Body of pancreas (tissue), 4 donors: ENCODE measurements at regions not wholly inside any gene's neighbourhood (a gene's known extent, or its start where the extent isn't known, plus 50 kb on each side); places are given as distances from the start of the nearest gene placed in this dataset.

Source experiments
- ATAC-seq: fragments of 150-250 bp; one replicate; pipeline ENCODE4 v1.9.1; 2016
- DNase-seq, 4 donors: peaks; one replicate each; pipeline ENCODE4 v3.0.0-alpha.2; 2019
- H3K27ac ChIP-seq, 4 donors: fragments of 200-600 bp; sonication (generic); 1 replicate in 3 of 4; 2 replicates in 1 of 4; pipeline versions ENCODE4 v1.5.1 to v1.6.1; 2016 to 2019; ENCODE audit warnings: mild to moderate bottlenecking in 1 of 4, mixed read lengths in 1 of 4, moderate library complexity in 1 of 4
- H3K27me3 ChIP-seq, 2 donors: fragments of 200-600 bp; sonication (generic); one replicate each; pipeline ENCODE4 v1.6.0; 2016; ENCODE audit warnings: mild to moderate bottlenecking in 1 of 2
- H3K36me3 ChIP-seq, 2 donors: fragments of 200-600 bp; sonication (generic); replicated peaks in 1 of 2; 2 replicates each; pipeline ENCODE4 v1.5.1; 2016; ENCODE audit warnings: low read depth in 2 of 2; ENCODE audit not compliant: insufficient read depth in 1 of 2
- H3K4me1 ChIP-seq: fragments of 200-600 bp; sonication (generic); one replicate; pipeline ENCODE4 v1.6.0; 2016
- H3K4me3 ChIP-seq, 2 donors: fragments of 200-600 bp; sonication (generic); 1 replicate in 1 of 2; 2 replicates in 1 of 2; pipeline ENCODE4 v1.5.1; 2016 to 2019
- H3K9me3 ChIP-seq, 3 donors: fragments of 200-600 bp; sonication (generic); 1 replicate in 2 of 3; 2 replicates in 1 of 3; pipeline ENCODE4 v1.5.1; 2016
- POLR2A ChIP-seq, 3 donors: fragments of 450-650 bp; IDR thresholded peaks; one replicate each; pipeline ENCODE4 v1.6.1; 2016; ENCODE audit warnings: antibody characterized with exemption in 3 of 3, mild to moderate bottlenecking in 2 of 3
- WGBS, 2 donors: methylation state at CpG; one replicate each; pipeline ENCODE4 v1.1.5; 2017; 5-methylcytosine and 5-hydroxymethylcytosine counted together
- intact Hi-C: fragments of 100-400 bp; cut with DNase I; formaldehyde crosslinking; loops from one replicate; pipeline ENCODE4 v1.15.1; 2023
- TF ChIP-seq, protein P1 (sequence below), 7 experiments: fragments of 450-650 bp in 4 of 7; fragments of 200-600 bp in 3 of 7; sonication (generic) in 3 of 7; IDR thresholded peaks; one replicate each; pipeline ENCODE4 v1.5.1; 2016 to 2019; ENCODE audit warnings: antibody characterized with exemption in 7 of 7

DNA sequence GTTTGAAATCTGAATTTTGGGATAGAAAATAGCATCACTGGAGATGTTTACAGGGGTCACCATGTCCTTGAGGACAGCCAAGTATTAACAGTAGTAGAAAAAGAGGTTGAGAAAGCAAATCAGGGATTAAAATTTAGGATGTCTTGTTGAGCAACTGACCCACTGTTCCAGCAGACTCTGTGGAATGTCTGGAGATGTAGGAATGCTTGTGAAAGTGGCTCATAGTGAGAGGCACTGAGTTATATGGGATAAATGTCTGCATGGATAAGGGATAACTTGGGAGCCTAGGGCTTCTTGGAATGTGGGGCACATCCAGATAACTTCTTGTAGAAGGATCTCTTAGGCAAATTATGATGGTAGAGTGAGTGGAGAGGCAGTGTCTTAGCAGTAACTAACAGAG is 495.0 kb downstream of the TMX3 start:
- ATAC-seq (no peak), DNase-seq (no peak)
- no peak for TF ChIP-seq POLR2A (IDR thresholded peaks at IDR 0.05)
- TF ChIP-seq, protein P1, sequence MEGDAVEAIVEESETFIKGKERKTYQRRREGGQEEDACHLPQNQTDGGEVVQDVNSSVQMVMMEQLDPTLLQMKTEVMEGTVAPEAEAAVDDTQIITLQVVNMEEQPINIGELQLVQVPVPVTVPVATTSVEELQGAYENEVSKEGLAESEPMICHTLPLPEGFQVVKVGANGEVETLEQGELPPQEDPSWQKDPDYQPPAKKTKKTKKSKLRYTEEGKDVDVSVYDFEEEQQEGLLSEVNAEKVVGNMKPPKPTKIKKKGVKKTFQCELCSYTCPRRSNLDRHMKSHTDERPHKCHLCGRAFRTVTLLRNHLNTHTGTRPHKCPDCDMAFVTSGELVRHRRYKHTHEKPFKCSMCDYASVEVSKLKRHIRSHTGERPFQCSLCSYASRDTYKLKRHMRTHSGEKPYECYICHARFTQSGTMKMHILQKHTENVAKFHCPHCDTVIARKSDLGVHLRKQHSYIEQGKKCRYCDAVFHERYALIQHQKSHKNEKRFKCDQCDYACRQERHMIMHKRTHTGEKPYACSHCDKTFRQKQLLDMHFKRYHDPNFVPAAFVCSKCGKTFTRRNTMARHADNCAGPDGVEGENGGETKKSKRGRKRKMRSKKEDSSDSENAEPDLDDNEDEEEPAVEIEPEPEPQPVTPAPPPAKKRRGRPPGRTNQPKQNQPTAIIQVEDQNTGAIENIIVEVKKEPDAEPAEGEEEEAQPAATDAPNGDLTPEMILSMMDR (IDR thresholded peaks at IDR 0.05): no peak
- no peak overlapping the region for H3K27ac ChIP-seq
- intact Hi-C loops: no loop called here
- H3K9me3 ChIP-seq: no peaks in the 10 kb centered on the region
- no peaks in the 10 kb centered on the region for H3K27me3 ChIP-seq
- no peaks in the 10 kb centered on the region for H3K36me3 ChIP-seq
- no peak overlapping the region for H3K4me3 ChIP-seq
- H3K4me1 ChIP-seq: no peaks in the 10 kb centered on the region

- H3K27ac ChIP-seq: no peak overlapping the region
- WGBS, 2 donors: 53 to 67% methylated on average over 2 of the region's 2 CpGs
These were observed 495.6 kb downstream of the TMX3 start for GRCh38 chr18:68219274-68219673.

GRCh38 chr18:68215931-68216330 is 499.0 kb downstream of the TMX3 start:
- intact Hi-C loops: no loop called here
- 65 to 68% methylated on average over 4 of the region's 4 CpGs for WGBS, 2 donors
- Histone ChIP-seq H3K9me3 (no peaks in the 10 kb centered on the region), H3K27me3 (no peaks in the 10 kb centered on the region), H3K36me3 (no peaks in the 10 kb centered on the region), H3K27ac (no peak overlapping the region), H3K4me1 (no peaks in the 10 kb centered on the region), H3K4me3 (no peak overlapping the region)
- ATAC-seq (no peak), DNase-seq (no peak)
- no peak for TF ChIP-seq POLR2A (IDR thresholded peaks at IDR 0.05)
- TF ChIP-seq, protein P1 (IDR thresholded peaks at IDR 0.05): no peak

More at GRCh38 chr18:68219274-68219673, 495.6 kb downstream of the TMX3 start:
- intact Hi-C loops: no loop called here
- TF ChIP-seq POLR2A (IDR thresholded peaks at IDR 0.05): no peak
- TF ChIP-seq, protein P1 (IDR thresholded peaks at IDR 0.05): no peak
- Histone ChIP-seq H3K9me3 (no peaks in the 10 kb centered on the region), H3K4me1 (no peaks in the 10 kb centered on the region), H3K4me3 (no peak overlapping the region), H3K27me3 (no peaks in the 10 kb centered on the region), H3K36me3 (no peaks in the 10 kb centered on the region)
- peak; percentile 27 for ATAC-seq
- DNase-seq: no peak

GRCh38 chr18:68186039-68186438 is 528.9 kb downstream of the TMX3 start:
- no peak overlapping the region for H3K27ac ChIP-seq
- no peaks in the 10 kb centered on the region for H3K9me3 ChIP-seq
- H3K4me3 ChIP-seq: no peak overlapping the region
- intact Hi-C loops: no loop called here
- 58 to 59% methylated on average over 5 of the region's 5 CpGs for WGBS, 2 donors
- no peaks in the 10 kb centered on the region for H3K36me3 ChIP-seq
- H3K27me3 ChIP-seq: no peaks in the 10 kb centered on the region
- DNase-seq: no peak
- no peak for ATAC-seq
- TF ChIP-seq, protein P1 (IDR thresholded peaks at IDR 0.05): no peak
- no peak for TF ChIP-seq POLR2A (IDR thresholded peaks at IDR 0.05)
- no peaks in the 10 kb centered on the region for H3K4me1 ChIP-seq

DNA sequence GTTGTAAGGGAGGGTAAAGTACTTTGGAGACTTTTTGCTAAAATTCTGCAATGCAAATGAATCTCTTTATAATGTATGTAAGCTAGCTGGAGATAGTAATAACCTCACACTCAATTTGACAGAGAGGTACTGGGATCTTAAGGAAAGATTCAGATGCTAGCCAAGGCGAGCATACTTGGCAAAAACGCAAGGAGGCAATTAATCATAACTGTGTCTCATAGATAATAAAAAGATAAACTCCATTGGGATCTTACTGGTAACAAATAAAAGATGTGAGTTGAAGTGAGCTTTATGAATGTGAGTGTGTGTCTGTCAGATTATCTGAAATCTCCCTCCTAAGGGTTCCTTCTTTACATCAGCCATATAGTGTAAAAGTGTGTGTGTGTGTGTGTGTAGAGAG is 533.0 kb downstream of the TMX3 start:
- ATAC-seq: no peak
- no peak for DNase-seq
- Histone ChIP-seq H3K4me3 (no peak overlapping the region), H3K36me3 (no peaks in the 10 kb centered on the region), H3K9me3 (no peaks in the 10 kb centered on the region), H3K4me1 (no peaks in the 10 kb centered on the region), H3K27ac (no peak overlapping the region), H3K27me3 (no peaks in the 10 kb centered on the region)
- TF ChIP-seq, protein P1 (IDR thresholded peaks at IDR 0.05): no peak
- intact Hi-C loops: no loop called here
- 30 to 46% methylated on average over 2 of the region's 2 CpGs for WGBS, 2 donors
